GM12891 (cell line): ENCODE measurements at regions not wholly inside any gene's neighbourhood (a gene's known extent, or its start where the extent isn't known, plus 50 kb on each side); places are given as distances from the start of the nearest gene placed in this dataset.

ENCODE experiments used
- PAX5 ChIP-seq: IDR thresholded peaks from 2 replicates; pipeline ENCODE4 v1.6.1; 2011; ENCODE audit warnings: low read length, moderate library complexity, mild to moderate bottlenecking; ENCODE audit not compliant: insufficient read depth, severe bottlenecking
- POLR2A ChIP-seq: IDR thresholded peaks from 2 replicates; pipeline ENCODE4 v1.6.1; 2011; ENCODE audit warnings: low read depth, low read length, control low read depth
- POLR2AphosphoS5 ChIP-seq: IDR thresholded peaks from 2 replicates; pipeline ENCODE4 v1.6.1; 2011; ENCODE audit warnings: low read depth, low read length, control low read depth
- POU2F2 ChIP-seq: IDR thresholded peaks from 2 replicates; pipeline ENCODE4 v1.6.1; 2011; ENCODE audit warnings: low read depth, mild to moderate bottlenecking, control low read depth, low read length, moderate library complexity
- SPI1 ChIP-seq: IDR thresholded peaks from 2 replicates; pipeline ENCODE4 v1.6.1; 2011; ENCODE audit warnings: low read depth, low read length, control low read depth
- TAF1 ChIP-seq: IDR thresholded peaks from 2 replicates; pipeline ENCODE4 v1.6.1; 2011; ENCODE audit warnings: low read depth, low read length, control low read depth

DNA sequence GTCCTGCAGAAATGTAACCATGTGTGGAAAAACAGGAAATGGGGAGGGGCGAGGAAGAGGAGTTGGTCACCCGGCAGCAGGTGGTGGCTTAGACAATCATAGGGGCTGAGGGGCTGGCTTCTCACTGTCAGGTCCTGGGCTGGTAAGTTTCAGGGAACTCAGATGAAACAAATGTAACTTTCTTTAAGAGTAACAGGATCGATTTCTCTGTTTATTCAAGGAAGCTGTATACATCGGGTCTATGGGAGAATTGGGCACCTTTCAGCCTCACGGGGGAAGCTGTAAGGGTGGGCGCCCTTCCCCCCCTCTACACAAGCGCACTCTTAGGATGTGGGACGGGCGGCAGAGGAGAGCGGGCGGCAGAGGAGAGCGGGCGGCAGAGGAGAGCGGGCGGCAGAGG is 104.3 kb upstream of the SIMC1 start:
- TF ChIP-seq POLR2AphosphoS5 (no peak), POLR2A (no peak), POU2F2 (no peak), SPI1 (no peak), PAX5 (no peak), TAF1 (no peak)
